Mesothelial cell of epicardium (in vitro differentiated cells): ENCODE measurements at regions not wholly inside any gene's neighbourhood (a gene's known extent, or its start where the extent isn't known, plus 50 kb on each side); places are given as distances from the start of the nearest gene placed in this dataset.

Experiments
- DNase-seq, 2 experiments: peaks; one replicate each; pipeline ENCODE4 v3.0.0; 2021; ENCODE audit warnings: low spot score in 2 of 2; ENCODE audit not compliant: unreplicated experiment in 2 of 2
- H3K27ac Mint-ChIP-seq: 2 replicates; pipeline ENCODE4 v1.8.0; 2021; ENCODE audit warnings: mixed read lengths
- H3K27me3 Mint-ChIP-seq: 2 replicates; pipeline ENCODE4 v1.8.0; 2021; ENCODE audit warnings: low read depth, mixed read lengths
- H3K36me3 Mint-ChIP-seq: 2 replicates; pipeline ENCODE4 v1.8.0; 2021; ENCODE audit warnings: mixed read lengths
- H3K4me1 Mint-ChIP-seq: 2 replicates; pipeline ENCODE4 v1.8.0; 2021; ENCODE audit warnings: mixed read lengths
- H3K4me3 Mint-ChIP-seq: 2 replicates; pipeline ENCODE4 v1.8.0; 2021; ENCODE audit warnings: mild to moderate bottlenecking, moderate library complexity, mixed read lengths
- H3K9me3 Mint-ChIP-seq: 2 replicates; pipeline ENCODE4 v1.8.0; 2021; ENCODE audit warnings: mixed read lengths
- TF ChIP-seq, protein P1 (sequence below): fragments of 200-600 bp; sonication (generic); IDR thresholded peaks from one replicate; pipeline ENCODE4 v1.5.0; 2021; ENCODE audit warnings: antibody characterized with exemption; ENCODE audit not compliant: unreplicated experiment

DNA sequence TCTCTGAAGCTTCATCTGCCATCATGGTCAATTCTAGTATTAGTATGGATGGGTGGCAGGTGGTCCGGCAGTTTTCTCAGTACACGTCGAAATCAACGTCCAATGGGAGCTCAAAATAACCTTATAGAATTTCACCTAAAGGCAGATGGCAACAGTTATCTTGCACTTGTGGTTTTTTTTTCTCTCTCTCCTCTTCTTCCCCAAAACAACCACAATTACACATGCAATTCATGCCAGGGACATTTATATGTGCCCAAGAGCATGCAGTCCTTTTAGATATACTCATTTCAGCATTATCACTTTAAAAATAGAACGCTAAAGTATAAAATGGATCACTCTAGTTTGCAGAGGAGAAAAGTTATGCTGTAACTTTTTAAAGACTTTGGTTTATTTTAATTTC, 1428.9 kb upstream of the WWC1 start:
- no peaks in the 10 kb centered on the region for H3K9me3 Mint-ChIP-seq
- H3K27me3 Mint-ChIP-seq = no peaks in the 10 kb centered on the region
- TF ChIP-seq, protein P1, sequence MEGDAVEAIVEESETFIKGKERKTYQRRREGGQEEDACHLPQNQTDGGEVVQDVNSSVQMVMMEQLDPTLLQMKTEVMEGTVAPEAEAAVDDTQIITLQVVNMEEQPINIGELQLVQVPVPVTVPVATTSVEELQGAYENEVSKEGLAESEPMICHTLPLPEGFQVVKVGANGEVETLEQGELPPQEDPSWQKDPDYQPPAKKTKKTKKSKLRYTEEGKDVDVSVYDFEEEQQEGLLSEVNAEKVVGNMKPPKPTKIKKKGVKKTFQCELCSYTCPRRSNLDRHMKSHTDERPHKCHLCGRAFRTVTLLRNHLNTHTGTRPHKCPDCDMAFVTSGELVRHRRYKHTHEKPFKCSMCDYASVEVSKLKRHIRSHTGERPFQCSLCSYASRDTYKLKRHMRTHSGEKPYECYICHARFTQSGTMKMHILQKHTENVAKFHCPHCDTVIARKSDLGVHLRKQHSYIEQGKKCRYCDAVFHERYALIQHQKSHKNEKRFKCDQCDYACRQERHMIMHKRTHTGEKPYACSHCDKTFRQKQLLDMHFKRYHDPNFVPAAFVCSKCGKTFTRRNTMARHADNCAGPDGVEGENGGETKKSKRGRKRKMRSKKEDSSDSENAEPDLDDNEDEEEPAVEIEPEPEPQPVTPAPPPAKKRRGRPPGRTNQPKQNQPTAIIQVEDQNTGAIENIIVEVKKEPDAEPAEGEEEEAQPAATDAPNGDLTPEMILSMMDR = no peak
- DNase-seq = no peak
- H3K4me3 Mint-ChIP-seq = no peak overlapping the region
- H3K4me1 Mint-ChIP-seq = peaks cover 13% of the 10 kb centered on the region
- no peak overlapping the region for H3K27ac Mint-ChIP-seq
- H3K36me3 Mint-ChIP-seq = no peaks in the 10 kb centered on the region

DNA sequence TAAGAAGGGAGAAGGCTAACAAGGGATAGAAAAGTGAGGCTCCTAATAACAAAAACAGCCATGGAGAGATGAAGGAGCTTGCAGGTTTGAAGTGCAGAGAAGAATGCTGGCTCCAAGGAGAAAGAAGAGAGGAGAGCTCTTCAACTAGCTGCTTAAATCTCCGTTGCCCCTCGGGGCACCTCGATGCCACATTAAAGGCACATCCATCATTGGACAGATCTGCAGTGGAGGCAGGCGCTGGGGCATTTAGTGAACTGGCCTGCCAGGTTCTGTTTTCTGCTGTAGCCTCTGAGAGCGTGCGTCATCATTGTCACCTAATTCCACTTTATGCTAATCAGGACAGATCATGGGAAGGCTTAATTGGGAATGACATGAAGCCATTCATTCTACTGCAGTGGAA, 1426.2 kb upstream of the WWC1 start:
- TF ChIP-seq, protein P1 = no peak
- no peak overlapping the region for H3K4me3 Mint-ChIP-seq
- H3K9me3 Mint-ChIP-seq = no peaks in the 10 kb centered on the region
- no peak overlapping the region for H3K27ac Mint-ChIP-seq
- no peak for DNase-seq
- peaks cover 13% of the 10 kb centered on the region for H3K4me1 Mint-ChIP-seq
- no peaks in the 10 kb centered on the region for H3K27me3 Mint-ChIP-seq
- H3K36me3 Mint-ChIP-seq = no peaks in the 10 kb centered on the region

DNA sequence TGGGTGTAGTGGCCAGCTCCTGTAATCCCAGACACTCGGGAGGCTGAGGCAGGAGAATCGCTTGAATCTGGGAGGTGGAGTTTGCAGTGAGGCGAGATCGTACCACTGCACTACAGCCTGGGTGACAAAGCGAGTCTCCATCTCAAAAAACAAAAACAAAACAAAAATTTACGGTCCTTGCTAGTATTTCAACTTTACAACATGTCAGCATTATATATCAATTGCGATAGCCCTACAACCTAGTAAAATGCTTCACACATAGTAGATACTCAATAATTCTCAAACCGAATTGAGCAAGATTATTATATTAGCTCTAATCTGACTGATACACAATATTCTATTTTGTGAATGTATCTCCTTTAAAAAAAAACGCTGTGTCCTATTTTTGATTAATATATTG, 1411.0 kb upstream of the WWC1 start:
- H3K27me3 Mint-ChIP-seq = no peaks in the 10 kb centered on the region
- H3K4me3 Mint-ChIP-seq = no peak overlapping the region
- peaks cover 4% of the 10 kb centered on the region for H3K9me3 Mint-ChIP-seq
- TF ChIP-seq, protein P1 = no peak
- no peak for DNase-seq
- H3K27ac Mint-ChIP-seq = no peak overlapping the region
- H3K4me1 Mint-ChIP-seq = peaks cover 8% of the 10 kb centered on the region
- no peaks in the 10 kb centered on the region for H3K36me3 Mint-ChIP-seq

DNA sequence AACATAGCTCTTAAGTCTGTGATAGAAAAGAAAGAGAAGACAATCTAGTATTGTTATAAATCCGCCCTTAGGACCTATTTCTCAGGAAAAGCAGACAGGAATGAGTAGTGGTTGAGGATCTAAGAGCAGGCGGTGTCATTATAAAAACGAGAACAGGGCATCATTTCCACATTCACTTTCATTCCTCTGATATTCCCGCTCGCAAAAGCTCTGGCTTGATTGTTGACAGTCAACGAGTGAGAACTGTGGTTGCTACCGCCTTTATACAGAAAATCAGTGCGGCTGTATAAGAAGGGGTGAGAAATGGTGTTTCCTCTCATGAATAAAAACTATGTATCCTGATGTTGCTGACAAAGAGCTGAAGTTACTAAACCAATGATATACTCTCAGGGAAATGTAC, 1409.6 kb upstream of the WWC1 start:
- peaks cover 8% of the 10 kb centered on the region for H3K4me1 Mint-ChIP-seq
- TF ChIP-seq, protein P1 = no peak
- H3K36me3 Mint-ChIP-seq = no peaks in the 10 kb centered on the region
- no peak for DNase-seq
- peaks cover 4% of the 10 kb centered on the region for H3K9me3 Mint-ChIP-seq
- H3K27me3 Mint-ChIP-seq = no peaks in the 10 kb centered on the region
- no peak overlapping the region for H3K27ac Mint-ChIP-seq
- no peak overlapping the region for H3K4me3 Mint-ChIP-seq

DNA sequence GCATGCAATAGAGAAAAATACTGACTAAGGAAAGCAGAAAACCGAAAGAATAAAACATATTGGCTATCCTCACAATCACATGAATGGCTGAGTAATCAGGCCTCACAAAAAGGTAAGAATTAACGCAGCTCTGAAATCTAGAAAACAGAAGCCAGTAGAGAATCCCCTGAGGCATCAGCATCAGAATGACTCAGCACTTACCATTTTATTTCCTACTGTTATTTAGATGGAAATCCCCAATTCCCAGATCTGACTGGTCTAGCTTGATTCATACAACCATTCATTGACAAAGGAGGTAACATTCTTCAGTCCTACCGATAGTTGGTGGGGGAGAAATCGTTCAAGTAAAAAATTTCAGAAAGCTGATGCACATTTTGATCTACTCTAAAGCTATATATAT, 1408.4 kb upstream of the WWC1 start:
- TF ChIP-seq, protein P1 = no peak
- no peak overlapping the region for H3K27ac Mint-ChIP-seq

DNA sequence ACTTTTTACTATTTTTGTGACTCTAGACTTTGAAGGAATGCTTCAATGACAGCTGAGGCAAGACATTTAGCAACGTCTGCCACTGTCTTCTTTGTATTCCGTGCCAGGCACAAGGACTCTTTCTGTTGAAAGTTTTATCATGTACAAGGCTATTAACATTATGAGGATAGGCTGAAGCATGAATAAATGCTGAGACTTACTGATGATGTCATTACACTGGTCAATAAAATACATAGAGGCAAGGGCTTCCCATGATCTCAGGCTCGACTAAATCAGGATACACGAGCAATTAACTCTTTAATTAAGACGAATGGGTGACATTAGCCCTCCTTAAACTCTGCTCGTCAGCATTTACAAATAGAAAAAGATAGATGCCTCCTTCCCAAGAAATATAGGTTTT, 1393.3 kb upstream of the WWC1 start:
- Mint-ChIP-seq H3K4me1 (peaks cover 9% of the 10 kb centered on the region), H3K4me3 (no peak overlapping the region), H3K27ac (peak overlapping the region; percentile 18), H3K9me3 (no peaks in the 10 kb centered on the region), H3K36me3 (no peaks in the 10 kb centered on the region), H3K27me3 (no peaks in the 10 kb centered on the region)
- no peak for DNase-seq
- TF ChIP-seq, protein P1 = no peak

More for the DNA sequence above, 1408.4 kb upstream of the WWC1 start:
- H3K36me3 Mint-ChIP-seq = no peaks in the 10 kb centered on the region
- no peak overlapping the region for H3K4me3 Mint-ChIP-seq
- H3K9me3 Mint-ChIP-seq = no peaks in the 10 kb centered on the region
- no peaks in the 10 kb centered on the region for H3K27me3 Mint-ChIP-seq
- peaks cover 8% of the 10 kb centered on the region for H3K4me1 Mint-ChIP-seq
- no peak for DNase-seq
